Left forelimb (tissue), 1 donor: ENCODE measurements at regions not wholly inside any gene's neighbourhood (a gene's known extent, or its start where the extent isn't known, plus 50 kb on each side); places are given as distances from the start of the nearest gene placed in this dataset.

Experiments
- DNase-seq: peaks from one replicate; pipeline ENCODE4 v3.0.0-alpha.2; 2018; ENCODE audit warnings: low spot score

- no peak for DNase-seq
Observed at GRCh38 chr22:46066691-46067090, 83.6 kb upstream of the PPARA start.

GRCh38 chr22:46067159-46068111, 82.9 kb upstream of the PPARA start:
- no peak for DNase-seq

GRCh38 chr22:46068181-46068592, 82.1 kb upstream of the PPARA start:
- no peak for DNase-seq

- no peak for DNase-seq
Observed at GRCh38 chr22:46068593-46069491, 81.5 kb upstream of the PPARA start.

GRCh38 chr22:46069521-46070214, 80.7 kb upstream of the PPARA start:
- no peak for DNase-seq

- no peak for DNase-seq
Observed at GRCh38 chr22:46070215-46070802, 80.0 kb upstream of the PPARA start.

- DNase-seq: no peak
Observed at GRCh38 chr22:46070803-46071450, 79.4 kb upstream of the PPARA start.

- DNase-seq: peak; percentile 95
Observed at GRCh38 chr22:46071451-46072109, 78.7 kb upstream of the PPARA start.

GRCh38 chr22:46072110-46072881, 78.0 kb upstream of the PPARA start:
- no peak for DNase-seq

- no peak for DNase-seq
Observed at GRCh38 chr22:46072981-46073682, 77.2 kb upstream of the PPARA start.

- DNase-seq: no peak
Observed at GRCh38 chr22:46073683-46074504, 76.4 kb upstream of the PPARA start.

- no peak for DNase-seq
Observed at GRCh38 chr22:46074771-46075551, 75.4 kb upstream of the PPARA start.

GRCh38 chr22:46075764-46076531, 74.4 kb upstream of the PPARA start:
- no peak for DNase-seq

GRCh38 chr22:46076651-46077339, 73.5 kb upstream of the PPARA start:
- no peak for DNase-seq

- DNase-seq: no peak
Observed at GRCh38 chr22:46077669-46078099, 72.6 kb upstream of the PPARA start.
